ENCODE measurements at regions not wholly inside any gene's neighbourhood (a gene's known extent, or its start where the extent isn't known, plus 50 kb on each side); places are given as distances from the start of the nearest gene placed in this dataset.
A peak's percentile ranks its signal among the peaks of the same experiment; 100 is the strongest.
"Not testable (repeated sequence)": the region's sequence is repeated elsewhere in the genome, so short reads cannot be mapped to it uniquely, and the experiment has no call there.

DNA sequence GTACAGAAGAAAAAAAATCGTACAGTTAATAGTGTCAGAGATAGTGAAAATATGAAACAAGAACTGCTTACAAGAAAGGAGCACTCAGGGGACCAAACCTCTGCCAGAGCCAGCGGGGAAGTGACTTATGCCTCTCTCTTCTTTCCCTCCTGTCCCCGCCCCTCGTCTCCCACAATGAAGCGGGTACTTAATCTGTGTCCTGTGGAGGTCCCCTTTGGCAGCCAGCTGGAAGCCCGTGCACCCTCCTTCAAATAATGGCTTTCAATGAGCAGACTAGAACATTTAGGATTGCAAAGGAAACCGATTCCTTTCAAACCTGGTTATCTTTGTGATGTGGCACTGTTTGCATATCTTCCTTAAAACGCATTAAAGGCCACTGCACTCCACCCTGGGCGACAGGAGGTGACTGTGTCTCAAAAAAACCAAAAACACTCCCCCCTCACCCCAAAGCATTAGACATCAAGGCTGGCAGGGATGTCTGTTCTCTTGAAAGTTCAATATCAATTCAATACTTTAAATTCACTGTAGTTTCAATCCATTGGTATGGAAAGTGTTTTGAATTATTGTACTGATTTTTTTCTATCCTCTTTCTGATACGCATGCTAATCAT lies 51.7 kb downstream of the PPIAL4C start:
- DNase-seq (ENCODE audit: low read depth); H3K4me3 ChIP-seq (replicated peaks; ENCODE audit: low read depth, low read length): not testable (repeated sequence)

- peak; percentile 93 for DNase-seq (ENCODE audit: low read depth)
- H3K4me3 ChIP-seq (replicated peaks; ENCODE audit: low read depth, low read length): peak overlapping the region; percentile 53
These were observed 52.9 kb downstream of the PPIAL4C start for GRCh38 chr1:149636286-149637122.

GRCh38 chr1:149638481-149638880 lies 54.8 kb downstream of the PPIAL4C start:
- H3K4me3 ChIP-seq (replicated peaks; ENCODE audit: low read depth, low read length); DNase-seq (ENCODE audit: low read depth): not testable (repeated sequence)

DNA sequence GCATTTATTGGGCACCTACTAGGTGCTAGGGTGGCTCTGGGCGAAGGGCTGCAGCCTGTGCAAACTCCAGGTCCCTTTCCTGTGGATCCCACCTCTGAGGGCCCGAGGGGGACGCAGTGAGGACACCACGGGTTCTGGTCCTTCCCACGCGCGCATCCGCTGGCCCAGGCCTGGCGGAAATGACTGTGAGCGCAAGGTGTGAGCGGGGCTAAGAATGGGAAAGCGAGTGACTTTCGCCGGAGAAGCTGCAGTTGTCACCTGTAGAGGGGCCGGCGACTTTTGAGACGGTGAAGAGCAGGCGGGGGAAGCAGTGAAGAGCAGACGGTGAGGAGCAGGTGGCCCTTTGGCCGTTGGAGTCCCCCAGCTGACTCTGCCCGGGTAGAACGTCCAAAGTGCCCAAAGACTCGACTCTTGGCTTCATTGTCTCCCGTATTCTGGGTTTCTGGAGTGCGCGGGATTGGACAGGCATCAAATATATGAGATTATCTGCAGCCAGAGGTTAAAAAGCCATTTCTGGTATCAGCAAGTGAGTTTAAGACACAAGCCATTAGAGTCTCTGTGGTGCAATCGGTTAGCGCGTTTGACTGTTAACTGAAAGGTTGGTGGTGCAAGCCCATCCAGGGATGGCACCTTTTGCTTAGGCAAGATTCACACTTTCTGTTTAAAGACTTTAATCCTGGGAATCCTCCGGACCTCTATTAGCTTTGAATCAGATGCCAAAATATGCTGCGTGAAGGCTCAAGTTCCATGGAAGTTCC lies 55.4 kb downstream of the PPIAL4C start:
- not testable (repeated sequence) for DNase-seq (ENCODE audit: low read depth); H3K4me3 ChIP-seq (replicated peaks; ENCODE audit: low read depth, low read length)

DNA sequence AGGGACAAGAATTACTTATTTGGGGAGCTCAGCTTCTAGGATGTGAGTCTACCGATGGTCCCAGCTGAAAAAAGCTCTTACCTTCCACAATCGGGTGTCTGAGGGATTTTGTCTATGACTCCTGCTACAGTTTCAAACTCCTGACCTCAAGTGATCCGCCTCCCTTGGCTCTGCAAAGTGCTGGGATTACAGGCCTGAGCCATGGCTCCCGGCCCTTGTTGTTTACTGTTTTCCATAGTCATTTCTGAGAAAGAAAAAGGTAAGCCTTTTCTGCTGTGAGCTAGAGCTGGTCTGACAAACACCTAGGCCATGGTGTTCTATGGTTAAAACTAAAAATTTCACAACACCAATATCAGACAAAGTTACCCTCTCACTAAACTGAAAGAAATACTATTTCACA lies 57.5 kb downstream of the PPIAL4C start:
- DNase-seq (ENCODE audit: low read depth); H3K4me3 ChIP-seq (replicated peaks; ENCODE audit: low read depth, low read length): not testable (repeated sequence)

DNA sequence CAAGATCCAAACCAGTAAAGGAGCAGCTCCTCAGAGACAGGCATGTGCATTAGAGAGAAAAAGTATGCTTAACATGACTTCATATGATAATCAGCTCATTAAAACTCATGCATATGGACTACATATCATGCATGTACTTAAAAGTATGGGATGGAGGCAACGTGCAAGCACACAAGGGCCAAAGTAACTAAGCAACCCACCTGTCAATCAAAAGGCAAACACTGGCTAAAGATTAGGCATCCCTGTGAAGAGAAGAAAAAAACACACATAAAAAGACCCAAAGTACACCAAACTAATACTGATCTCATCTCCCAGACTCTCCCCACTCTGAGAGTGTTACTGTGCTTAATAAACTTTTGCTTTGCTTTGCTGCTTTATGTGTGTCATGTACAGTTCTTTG lies 61.2 kb downstream of the PPIAL4C start:
- not testable (repeated sequence) for DNase-seq (ENCODE audit: low read depth)

GRCh38 chr1:149646360-149647017 lies 62.8 kb downstream of the PPIAL4C start:
- not testable (repeated sequence) for DNase-seq (ENCODE audit: low read depth); H3K4me3 ChIP-seq (replicated peaks; ENCODE audit: low read depth, low read length)

More for the DNA sequence above, 61.2 kb downstream of the PPIAL4C start:
- not testable (repeated sequence) for H3K4me3 ChIP-seq (replicated peaks; ENCODE audit: low read depth, low read length)

- not testable (repeated sequence) for H3K4me3 ChIP-seq (replicated peaks; ENCODE audit: low read depth, low read length); DNase-seq (ENCODE audit: low read depth)
These were observed 63.3 kb downstream of the PPIAL4C start for GRCh38 chr1:149647018-149647373.

DNA sequence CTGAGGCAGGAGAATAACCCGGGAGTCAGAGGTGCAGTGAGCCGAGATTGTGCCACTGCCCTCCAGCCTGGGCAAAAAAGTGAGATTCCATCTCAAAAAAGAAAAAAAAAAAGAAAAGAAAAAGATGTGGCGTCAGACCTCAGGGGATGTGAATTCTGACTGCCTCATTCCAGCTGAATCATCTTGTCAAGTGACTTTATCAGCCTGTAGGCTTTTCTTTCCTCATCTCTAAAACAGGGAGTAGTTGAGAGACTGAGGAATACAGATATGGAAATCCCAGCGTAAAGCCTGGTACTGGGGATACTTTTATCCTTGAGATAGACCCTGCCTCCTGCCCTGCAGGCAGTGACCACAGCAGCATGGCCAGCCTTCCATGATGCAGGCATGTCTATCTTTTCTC lies 74.1 kb downstream of the PPIAL4C start:
- not testable (repeated sequence) for H3K4me3 ChIP-seq (replicated peaks; ENCODE audit: low read depth, low read length)
- DNase-seq (ENCODE audit: low read depth): peak; percentile 22

DNA sequence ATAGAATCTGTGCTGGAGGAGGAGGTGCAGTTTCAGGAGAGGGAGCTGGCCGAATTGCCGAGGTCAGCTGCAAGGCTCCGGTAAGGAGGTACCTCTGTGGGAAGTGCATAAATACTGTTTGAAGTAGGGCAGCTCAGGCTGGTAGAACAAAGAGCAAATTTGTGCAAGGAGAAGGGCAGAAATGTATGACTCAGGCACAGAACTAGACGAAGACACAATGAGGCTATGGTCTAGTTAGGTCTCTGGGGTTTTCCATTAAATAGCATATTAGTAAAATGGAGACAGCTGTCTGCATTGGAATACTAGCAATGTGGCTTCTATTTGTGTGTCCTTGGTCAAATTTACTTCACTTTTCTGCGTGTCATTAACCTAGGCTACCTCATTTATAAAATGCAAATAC lies 74.5 kb downstream of the PPIAL4C start:
- peak; percentile 9 for DNase-seq (ENCODE audit: low read depth)
- not testable (repeated sequence) for H3K4me3 ChIP-seq (replicated peaks; ENCODE audit: low read depth, low read length)

DNA sequence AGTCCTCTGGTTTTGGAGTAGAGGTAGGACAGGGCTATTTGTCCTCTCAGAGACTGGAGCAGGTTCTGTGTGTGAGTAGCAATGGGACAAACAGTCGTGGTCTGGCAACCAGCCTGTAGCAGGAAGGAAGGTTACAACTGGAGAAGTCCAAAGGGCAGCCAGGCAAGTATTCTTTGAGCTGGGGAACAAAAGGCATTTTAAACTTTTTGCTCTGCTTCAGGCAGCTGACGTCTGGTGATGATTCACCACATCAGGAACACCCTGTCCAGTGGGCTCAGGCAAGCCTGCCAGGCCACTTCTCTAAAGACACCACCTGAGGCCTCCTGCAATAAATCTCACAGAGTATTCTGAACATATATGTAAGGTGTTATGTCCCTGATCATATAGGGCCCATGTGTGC lies 81.0 kb downstream of the PPIAL4C start:
- DNase-seq (ENCODE audit: low read depth): peak; percentile 11
- H3K4me3 ChIP-seq (replicated peaks; ENCODE audit: low read depth, low read length): not testable (repeated sequence)

GRCh38 chr1:149665033-149665432 lies 81.4 kb downstream of the PPIAL4C start:
- DNase-seq (ENCODE audit: low read depth); H3K4me3 ChIP-seq (replicated peaks; ENCODE audit: low read depth, low read length): not testable (repeated sequence)

DNA sequence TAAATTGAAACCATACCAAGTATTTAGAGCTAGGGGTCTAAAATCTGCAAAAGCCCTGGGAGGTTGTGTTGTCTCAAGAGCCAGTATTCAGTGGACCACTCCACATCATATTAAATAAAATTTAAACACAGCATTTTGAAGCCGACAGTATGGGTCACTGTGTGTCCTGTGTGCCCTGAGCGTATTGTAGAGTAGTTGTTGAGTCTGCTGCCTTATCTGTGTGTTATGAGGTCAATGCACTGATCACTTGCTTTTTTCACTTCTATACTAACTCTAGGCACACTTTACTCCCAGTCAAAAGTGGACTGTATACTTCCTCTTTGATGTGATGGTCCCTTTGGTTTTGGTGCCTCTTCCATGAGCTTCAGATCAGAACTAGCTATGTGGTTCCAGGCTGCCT lies 81.9 kb downstream of the PPIAL4C start:
- H3K4me3 ChIP-seq (replicated peaks; ENCODE audit: low read depth, low read length); DNase-seq (ENCODE audit: low read depth): not testable (repeated sequence)

DNA sequence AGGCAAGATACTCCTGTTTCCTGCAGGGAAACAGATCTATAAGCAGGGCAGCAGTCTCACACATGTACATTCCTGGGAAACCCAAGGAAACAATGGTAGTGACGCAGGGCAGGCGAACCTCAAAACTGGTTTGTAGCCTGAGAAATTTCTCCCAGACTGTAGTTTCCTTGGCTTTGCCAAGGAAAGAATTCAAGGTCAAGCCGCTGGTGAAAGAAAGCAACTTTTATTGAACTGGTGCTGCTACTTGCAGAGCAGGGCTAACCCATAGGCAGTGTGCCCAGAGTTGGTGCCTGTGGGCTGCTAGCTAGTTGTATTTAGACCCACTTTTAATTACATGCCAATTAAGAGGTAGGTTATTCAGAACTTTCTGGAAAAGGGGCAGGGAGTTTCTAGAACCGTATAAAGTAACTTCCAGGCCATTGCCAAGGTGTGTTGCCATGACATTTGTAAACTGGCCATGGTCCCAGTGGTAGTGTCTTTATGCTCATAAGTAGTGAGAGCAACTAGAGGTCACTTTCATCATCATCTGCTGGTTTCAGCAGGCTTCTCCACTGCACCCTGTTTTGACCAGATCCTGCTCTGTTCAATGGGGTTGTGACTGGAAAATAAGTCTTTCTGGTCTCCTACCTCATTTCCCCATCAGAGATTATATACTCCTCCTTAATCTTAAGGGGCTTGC lies 89.7 kb downstream of the PPIAL4C start:
- H3K4me3 ChIP-seq (replicated peaks; ENCODE audit: low read depth, low read length): not testable (repeated sequence)
- peak; percentile 32 for DNase-seq (ENCODE audit: low read depth)

GRCh38 chr1:149674921-149675320 lies 91.3 kb downstream of the PPIAL4C start:
- not testable (repeated sequence) for DNase-seq (ENCODE audit: low read depth); H3K4me3 ChIP-seq (replicated peaks; ENCODE audit: low read depth, low read length)

- H3K4me3 ChIP-seq (replicated peaks; ENCODE audit: low read depth, low read length); DNase-seq (ENCODE audit: low read depth): not testable (repeated sequence)
These were observed 93.7 kb downstream of the PPIAL4C start for GRCh38 chr1:149677359-149677758.

GRCh38 chr1:149686593-149687238 lies 95.8 kb upstream of the FCGR1A start:
- not testable (repeated sequence) for H3K4me3 ChIP-seq (replicated peaks; ENCODE audit: low read depth, low read length); DNase-seq (ENCODE audit: low read depth)

DNA sequence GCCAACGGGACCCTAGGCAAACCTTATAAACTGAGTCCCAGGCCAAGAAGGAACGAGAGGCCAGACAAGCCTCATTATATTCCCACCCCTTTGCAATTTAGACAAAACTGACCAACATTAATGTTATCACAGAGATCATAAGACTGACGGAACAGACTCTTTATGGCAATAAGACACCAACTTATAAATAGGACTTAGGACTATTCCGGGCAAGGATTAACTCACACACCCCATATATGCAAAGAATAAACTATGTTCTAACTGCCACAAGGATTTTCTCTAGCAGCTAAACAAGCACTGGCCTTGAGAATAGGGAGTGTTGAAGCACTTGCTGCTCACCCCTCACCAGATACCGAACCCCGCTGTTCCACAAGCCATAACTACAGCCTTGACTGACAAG lies 91.1 kb upstream of the FCGR1A start:
- DNase-seq (ENCODE audit: low read depth); H3K4me3 ChIP-seq (replicated peaks; ENCODE audit: low read depth, low read length): not testable (repeated sequence)

Data from fibroblast of pulmonary artery (primary cell).